Endothelial cell of umbilical vein (primary cell): ENCODE measurements at regions not wholly inside any gene's neighbourhood (a gene's known extent, or its start where the extent isn't known, plus 50 kb on each side); places are given as distances from the start of the nearest gene placed in this dataset.

Experiments
- BruUV-seq: library from RNA; stranded (reverse); fragments of 400-500 nt; replicated peaks from 2 replicates; lab custom pipeline; 2021; lab: Mats Ljungman, UMichigan
- CTCF ChIA-PET: fragments of 300-600, 350-600 bp; sonication (Branson Sonifier 250); formaldehyde crosslinking; loops from one replicate; lab custom pipeline; 2021; ENCODE audit warnings: antibody characterized with exemption, inconsistent platforms; lab: Charles Lee
- POLR2A ChIA-PET: fragments of 300-600, 350-600 bp; sonication (Branson Sonifier 250); formaldehyde crosslinking; loops from one replicate; lab custom pipeline; 2021; ENCODE audit warnings: antibody characterized with exemption, inconsistent platforms; lab: Charles Lee
- DNase-seq: peaks from one replicate; pipeline ENCODE4 v3.0.0-alpha.2; 2011; ENCODE audit warnings: low read depth, low spot score
- FAIRE-seq: peaks from 2 replicates; lab custom pipeline; 2011; peaks lifted over from hg19 to GRCh38; lab: Jason Lieb, UNC
- H2AFZ ChIP-seq: 2 replicates; pipeline ENCODE4 v1.6.0; 2012; ENCODE audit warnings: low read depth, low read length, control low read depth, inconsistent platforms
- H3K27ac ChIP-seq: 2 replicates; pipeline ENCODE4 v1.5.1; 2011; ENCODE audit warnings: low read depth, mild to moderate bottlenecking, control low read depth, low read length, moderate library complexity; ENCODE audit not compliant: insufficient read depth
- H3K27me3 ChIP-seq, 2 experiments: 2 replicates each; pipeline versions ENCODE4 v1.6.0 to v1.6.1; 2011; ENCODE audit warnings: low read length in 2 of 2, mixed read lengths in 1 of 2; ENCODE audit not compliant: control insufficient read depth in 2 of 2, insufficient read depth in 2 of 2
- H3K36me3 ChIP-seq, 2 experiments: 2 replicates in 1 of 2; 3 replicates in 1 of 2; pipeline ENCODE4 v1.5.1; 2011; ENCODE audit warnings: low read length in 2 of 2, mild to moderate bottlenecking in 1 of 2, moderate library complexity in 1 of 2; ENCODE audit not compliant: control insufficient read depth in 2 of 2, insufficient read depth in 2 of 2; ENCODE audit errors: extremely low read depth in 1 of 2
- H3K4me1 ChIP-seq: 3 replicates; pipeline ENCODE4 v1.5.1; 2011; ENCODE audit warnings: mild to moderate bottlenecking, low read length; ENCODE audit not compliant: control insufficient read depth, insufficient read depth; ENCODE audit errors: extremely low read depth
- H3K4me2 ChIP-seq: 2 replicates; pipeline ENCODE4 v1.6.1; 2011; ENCODE audit warnings: low read length, control low read depth, mixed read lengths; ENCODE audit not compliant: insufficient read depth
- H3K4me3 ChIP-seq, 3 experiments: fragments of 200-600 bp in 1 of 3; sonication (generic), shearing (Covaris generic) in 1 of 3; replicated peaks in 1 of 3; 2 replicates each; pipeline ENCODE4 v1.5.1; 2011 to 2016; ENCODE audit warnings: control low read depth in 3 of 3, low read length in 3 of 3, mild to moderate bottlenecking in 2 of 3, inconsistent platforms in 1 of 3, low read depth in 1 of 3, moderate library complexity in 1 of 3; ENCODE audit not compliant: insufficient read depth in 1 of 3
- H3K79me2 ChIP-seq: 2 replicates; pipeline ENCODE4 v1.6.0; 2012; ENCODE audit warnings: low read length, inconsistent platforms; ENCODE audit not compliant: control insufficient read depth, insufficient read depth
- H3K9ac ChIP-seq: replicated peaks from 2 replicates; pipeline ENCODE3; 2011; ENCODE audit warnings: low read length, control low read depth; ENCODE audit not compliant: insufficient read depth; ENCODE audit errors: extremely low read depth
- H3K9me1 ChIP-seq: replicated peaks from 3 replicates; pipeline ENCODE4 v1.6.0; 2011; ENCODE audit warnings: mild to moderate bottlenecking, low read length; ENCODE audit not compliant: control insufficient read depth, insufficient read depth; ENCODE audit errors: extremely low read depth
- H3K9me3 ChIP-seq: replicated peaks from 2 replicates; pipeline ENCODE4 v1.5.1; 2012; ENCODE audit warnings: low read length, inconsistent platforms; ENCODE audit not compliant: control insufficient read depth, insufficient read depth
- H4K20me1 ChIP-seq: replicated peaks from 2 replicates; pipeline ENCODE3; 2011; ENCODE audit warnings: mild to moderate bottlenecking, low read length; ENCODE audit not compliant: control insufficient read depth, insufficient read depth; ENCODE audit errors: extremely low read depth
- EZH2 ChIP-seq: IDR thresholded peaks from 2 replicates; pipeline ENCODE4 v1.6.1; 2012; ENCODE audit warnings: borderline replicate concordance, low read depth, mild to moderate bottlenecking, moderate library complexity, low read length, inconsistent platforms; ENCODE audit not compliant: severe bottlenecking
- FOS ChIP-seq: IDR thresholded peaks from 2 replicates; pipeline ENCODE4 v1.6.1; 2011; ENCODE audit warnings: mild to moderate bottlenecking, low read length, moderate library complexity, borderline replicate concordance; ENCODE audit not compliant: insufficient read depth
- GATA2 ChIP-seq: IDR thresholded peaks from 2 replicates; pipeline ENCODE4 v1.7.0; 2011; ENCODE audit warnings: low read depth, mild to moderate bottlenecking, moderate library complexity, mixed read lengths, low read length; ENCODE audit not compliant: insufficient read length, insufficient read depth
- JUN ChIP-seq: IDR thresholded peaks from 2 replicates; pipeline ENCODE4 v1.6.1; 2011; ENCODE audit warnings: borderline replicate concordance, low read depth; ENCODE audit not compliant: insufficient read length, insufficient read depth
- POLR2A ChIP-seq: IDR thresholded peaks from 2 replicates; pipeline ENCODE4 v1.6.1; 2012; ENCODE audit warnings: low read depth, mild to moderate bottlenecking, control low read depth, low read length
- POLR2AphosphoS5 ChIP-seq: IDR thresholded peaks from 2 replicates; pipeline ENCODE4 v1.6.1; 2012; ENCODE audit warnings: low read depth, mild to moderate bottlenecking, control low read depth, low read length, moderate library complexity; ENCODE audit not compliant: insufficient read depth
- dilution Hi-C: fragments of 300-500 bp; cut with MboI; formaldehyde crosslinking; loops from one replicate; pipeline ENCODE4 v1.15.0; 2019; ENCODE audit warnings: low sequenced_read_pairs; ENCODE audit not compliant: extremely low pct_ligation_motif_present
- intact Hi-C: fragments of 100-400 bp; cut with micrococcal nuclease; formaldehyde crosslinking; loops from one replicate; pipeline ENCODE4 v1.10.0; 2022
- TF ChIP-seq, protein P1 (sequence below), 2 donors: IDR thresholded peaks; 1 replicate in 1 of 2; 2 replicates in 1 of 2; pipeline ENCODE4 v1.5.1; 2011; ENCODE audit warnings: low read length in 2 of 2, mild to moderate bottlenecking in 2 of 2, moderate library complexity in 2 of 2, control low read depth in 1 of 2, inconsistent platforms in 1 of 2, low read depth in 1 of 2; ENCODE audit not compliant: insufficient read depth in 1 of 2; ENCODE audit errors: extremely low read depth in 1 of 2
- TF ChIP-seq, protein P2 (sequence below): IDR thresholded peaks from 2 replicates; pipeline ENCODE4 v1.6.1; 2011; ENCODE audit not compliant: insufficient read depth, insufficient read length

DNA sequence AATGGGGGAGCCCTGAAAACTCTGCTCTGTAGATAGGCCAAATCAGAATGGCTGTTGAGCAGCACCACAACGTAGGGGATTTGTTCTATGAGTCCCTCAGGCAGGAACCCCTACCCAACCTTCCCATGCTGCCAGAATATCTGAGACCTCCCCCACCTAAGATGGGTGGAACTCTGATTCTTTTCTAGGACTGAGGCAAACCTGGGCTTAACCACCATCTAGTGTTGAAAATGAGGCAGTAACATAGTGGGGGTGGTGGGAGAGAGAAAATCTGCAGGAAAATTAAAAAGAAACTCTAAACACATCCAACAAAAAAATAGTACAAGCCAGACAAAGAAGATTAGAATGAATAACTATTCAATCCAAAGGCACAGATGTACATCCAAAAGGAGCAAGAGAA, 228.4 kb downstream of the ATPSCKMT start:
- H3K79me2 ChIP-seq, result no peaks in the 10 kb centered on the region
- no peaks in the 10 kb centered on the region for H3K36me3 ChIP-seq
- no peak for TF ChIP-seq POLR2AphosphoS5
- TF ChIP-seq POLR2A, result no peak
- TF ChIP-seq EZH2, result no peak
- TF ChIP-seq, protein P1, sequence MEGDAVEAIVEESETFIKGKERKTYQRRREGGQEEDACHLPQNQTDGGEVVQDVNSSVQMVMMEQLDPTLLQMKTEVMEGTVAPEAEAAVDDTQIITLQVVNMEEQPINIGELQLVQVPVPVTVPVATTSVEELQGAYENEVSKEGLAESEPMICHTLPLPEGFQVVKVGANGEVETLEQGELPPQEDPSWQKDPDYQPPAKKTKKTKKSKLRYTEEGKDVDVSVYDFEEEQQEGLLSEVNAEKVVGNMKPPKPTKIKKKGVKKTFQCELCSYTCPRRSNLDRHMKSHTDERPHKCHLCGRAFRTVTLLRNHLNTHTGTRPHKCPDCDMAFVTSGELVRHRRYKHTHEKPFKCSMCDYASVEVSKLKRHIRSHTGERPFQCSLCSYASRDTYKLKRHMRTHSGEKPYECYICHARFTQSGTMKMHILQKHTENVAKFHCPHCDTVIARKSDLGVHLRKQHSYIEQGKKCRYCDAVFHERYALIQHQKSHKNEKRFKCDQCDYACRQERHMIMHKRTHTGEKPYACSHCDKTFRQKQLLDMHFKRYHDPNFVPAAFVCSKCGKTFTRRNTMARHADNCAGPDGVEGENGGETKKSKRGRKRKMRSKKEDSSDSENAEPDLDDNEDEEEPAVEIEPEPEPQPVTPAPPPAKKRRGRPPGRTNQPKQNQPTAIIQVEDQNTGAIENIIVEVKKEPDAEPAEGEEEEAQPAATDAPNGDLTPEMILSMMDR (IDR thresholded peaks at IDR 0.05; ENCODE audit: extremely low read depth in 1 of 2, insufficient read depth in 1 of 2, low read depth in 1 of 2, low read length in 2 of 2), result no peak
- TF ChIP-seq, protein P2, sequence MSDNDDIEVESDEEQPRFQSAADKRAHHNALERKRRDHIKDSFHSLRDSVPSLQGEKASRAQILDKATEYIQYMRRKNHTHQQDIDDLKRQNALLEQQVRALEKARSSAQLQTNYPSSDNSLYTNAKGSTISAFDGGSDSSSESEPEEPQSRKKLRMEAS, result no peak
- TF ChIP-seq JUN, result no peak
- CTCF ChIA-PET, result no interaction called here
- no peaks in the 10 kb centered on the region for H4K20me1 ChIP-seq
- no peak overlapping the region for H3K4me3 ChIP-seq
- DNase-seq (no peak), FAIRE-seq (no peak)
- no peak overlapping the region for H3K27ac ChIP-seq
- no peak overlapping the region for H3K9ac ChIP-seq
- H3K9me3 ChIP-seq, result no peaks in the 10 kb centered on the region
- no peaks in the 10 kb centered on the region for H3K4me1 ChIP-seq
- H3K4me2 ChIP-seq, result no peak overlapping the region
- H3K9me1 ChIP-seq, result no peaks in the 10 kb centered on the region
- intact Hi-C loops, result no loop called here
- H2AFZ ChIP-seq, result no peak overlapping the region
- dilution Hi-C loops, result no loop called here
- BruUV-seq, result no TSS peak
- H3K27me3 ChIP-seq, result no peaks in the 10 kb centered on the region
- POLR2A ChIA-PET, result no interaction called here

DNA sequence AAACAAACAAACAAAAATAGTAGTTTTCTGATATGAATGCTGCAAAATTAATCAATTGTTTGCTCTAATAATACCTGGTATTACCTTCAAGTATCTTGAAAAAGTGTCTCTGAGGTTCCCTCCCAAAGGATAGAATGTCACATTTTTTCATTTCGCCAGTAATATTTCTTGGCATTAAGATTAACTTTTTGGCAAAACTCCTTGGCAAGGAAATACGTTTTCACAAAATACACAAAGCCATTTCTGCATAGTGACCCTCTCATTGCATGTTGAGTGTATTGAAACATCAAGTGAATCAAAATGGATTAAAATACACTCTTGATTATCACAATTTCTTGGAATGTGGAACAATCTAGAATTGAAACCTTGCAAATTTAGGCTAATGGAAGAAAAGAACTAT, 230.5 kb downstream of the ATPSCKMT start:
- CTCF ChIA-PET, result no interaction called here
- no peak overlapping the region for H3K9ac ChIP-seq

More for the DNA sequence above, 230.5 kb downstream of the ATPSCKMT start:
- Histone ChIP-seq H3K4me1 (no peaks in the 10 kb centered on the region), H3K79me2 (no peaks in the 10 kb centered on the region), H3K9me3 (no peaks in the 10 kb centered on the region), H3K9me1 (no peaks in the 10 kb centered on the region), H4K20me1 (no peaks in the 10 kb centered on the region), H3K4me2 (no peak overlapping the region), H3K27ac (no peak overlapping the region), H3K27me3 (no peaks in the 10 kb centered on the region), H3K4me3 (no peak overlapping the region), H3K36me3 (no peaks in the 10 kb centered on the region), H2AFZ (no peak overlapping the region)
- intact Hi-C loops, result no loop called here
- TF ChIP-seq POLR2A, result no peak
- TF ChIP-seq, protein P1 (IDR thresholded peaks at IDR 0.05; ENCODE audit: extremely low read depth in 1 of 2, insufficient read depth in 1 of 2, low read depth in 1 of 2, low read length in 2 of 2), result no peak
- no peak for TF ChIP-seq GATA2
- no peak for TF ChIP-seq FOS
- TF ChIP-seq EZH2, result no peak
- TF ChIP-seq, protein P2, result no peak
- FAIRE-seq (no peak), DNase-seq (no peak)
- POLR2A ChIA-PET, result no interaction called here
- no TSS peak for BruUV-seq
- dilution Hi-C loops, result no loop called here
